ENCODE measurements at regions not wholly inside any gene's neighbourhood (a gene's known extent, or its start where the extent isn't known, plus 50 kb on each side); places are given as distances from the start of the nearest gene placed in this dataset.

DNA sequence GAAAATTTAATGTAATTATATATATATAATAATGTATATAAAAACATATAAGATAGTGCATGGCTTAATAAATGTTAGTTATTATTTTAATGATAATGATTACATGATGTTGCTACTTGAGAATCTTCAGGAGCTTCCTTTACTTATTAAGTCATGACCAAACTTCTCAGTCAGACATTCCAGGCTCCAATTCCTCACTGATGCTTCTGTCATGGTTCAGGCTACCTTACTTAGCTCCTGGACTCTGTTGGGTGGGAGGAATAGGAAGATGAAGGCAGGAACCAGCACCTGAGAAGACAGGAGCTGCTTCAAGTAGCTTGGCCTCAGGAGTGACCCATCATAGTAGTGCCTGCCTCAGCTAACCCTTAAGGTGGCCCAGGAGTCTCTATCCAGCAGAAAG lies 55.0 kb upstream of the EEPD1 start:
- TF ChIP-seq, protein P1, sequence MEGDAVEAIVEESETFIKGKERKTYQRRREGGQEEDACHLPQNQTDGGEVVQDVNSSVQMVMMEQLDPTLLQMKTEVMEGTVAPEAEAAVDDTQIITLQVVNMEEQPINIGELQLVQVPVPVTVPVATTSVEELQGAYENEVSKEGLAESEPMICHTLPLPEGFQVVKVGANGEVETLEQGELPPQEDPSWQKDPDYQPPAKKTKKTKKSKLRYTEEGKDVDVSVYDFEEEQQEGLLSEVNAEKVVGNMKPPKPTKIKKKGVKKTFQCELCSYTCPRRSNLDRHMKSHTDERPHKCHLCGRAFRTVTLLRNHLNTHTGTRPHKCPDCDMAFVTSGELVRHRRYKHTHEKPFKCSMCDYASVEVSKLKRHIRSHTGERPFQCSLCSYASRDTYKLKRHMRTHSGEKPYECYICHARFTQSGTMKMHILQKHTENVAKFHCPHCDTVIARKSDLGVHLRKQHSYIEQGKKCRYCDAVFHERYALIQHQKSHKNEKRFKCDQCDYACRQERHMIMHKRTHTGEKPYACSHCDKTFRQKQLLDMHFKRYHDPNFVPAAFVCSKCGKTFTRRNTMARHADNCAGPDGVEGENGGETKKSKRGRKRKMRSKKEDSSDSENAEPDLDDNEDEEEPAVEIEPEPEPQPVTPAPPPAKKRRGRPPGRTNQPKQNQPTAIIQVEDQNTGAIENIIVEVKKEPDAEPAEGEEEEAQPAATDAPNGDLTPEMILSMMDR (IDR thresholded peaks at IDR 0.05): no peak
- TF ChIP-seq EP300 (IDR thresholded peaks at IDR 0.05; ENCODE audit: low read depth): no peak
